ENCODE measurements at regions not wholly inside any gene's neighbourhood (a gene's known extent, or its start where the extent isn't known, plus 50 kb on each side); places are given as distances from the start of the nearest gene placed in this dataset.

- Histone ChIP-seq H3K27me3 (ENCODE audit: control insufficient read depth in 1 of 2, insufficient read depth in 2 of 2, low read length in 2 of 2) (no peaks in the 10 kb centered on the region), H3K9ac (ENCODE audit: low read depth in 1 of 2, low read length in 2 of 2) (no peak overlapping the region), H3K4me3 (ENCODE audit: low read depth in 1 of 2, low read length in 2 of 2) (no peak overlapping the region)
Observed at GRCh38 chr4:181137351-181137750, 1105.9 kb upstream of the TENM3 start.

DNA sequence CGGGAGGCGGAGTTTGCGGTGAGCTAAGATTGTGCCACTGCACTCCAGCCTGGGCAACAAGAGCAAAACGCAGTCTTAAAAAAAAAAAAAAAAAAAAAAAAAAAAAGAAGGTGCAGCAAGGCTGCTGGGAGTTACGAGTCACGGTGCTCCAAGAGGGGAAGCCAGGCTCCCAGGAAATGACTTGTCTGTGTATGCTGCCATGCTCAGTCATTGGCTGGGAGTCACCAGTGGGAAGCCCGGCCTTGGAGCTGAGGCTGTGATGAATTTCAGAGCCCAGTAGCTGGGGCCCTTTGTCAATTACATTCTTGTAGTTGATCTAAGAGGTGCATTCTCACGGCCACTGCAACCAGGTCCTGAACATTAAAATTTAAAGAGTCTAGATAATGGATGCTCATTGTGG is 1105.1 kb upstream of the TENM3 start:
- Histone ChIP-seq H3K9me3 (ENCODE audit: control insufficient read depth in 1 of 2, low read length in 2 of 2) (no peaks in the 10 kb centered on the region), H3K9ac (ENCODE audit: low read depth in 1 of 2, low read length in 2 of 2) (no peak overlapping the region), H3K27ac (ENCODE audit: low read depth, low read length) (no peak overlapping the region), H3K4me3 (ENCODE audit: low read depth in 1 of 2, low read length in 2 of 2) (no peak overlapping the region), H3K4me1 (ENCODE audit: control insufficient read depth in 1 of 2, insufficient read depth in 2 of 2, low read length in 2 of 2) (no peaks in the 10 kb centered on the region), H3K27me3 (ENCODE audit: control insufficient read depth in 1 of 2, insufficient read depth in 2 of 2, low read length in 2 of 2) (peaks cover 0 to 3% of the 10 kb centered on the region in 2 donors), H3K36me3 (ENCODE audit: control insufficient read depth in 1 of 2, insufficient read depth in 2 of 2, low read length in 2 of 2) (no peaks in the 10 kb centered on the region)

More at GRCh38 chr4:181137351-181137750, 1105.9 kb upstream of the TENM3 start:
- Histone ChIP-seq H3K9me3 (ENCODE audit: control insufficient read depth in 1 of 2, low read length in 2 of 2) (no peaks in the 10 kb centered on the region), H3K27ac (ENCODE audit: low read depth, low read length) (no peak overlapping the region), H3K36me3 (ENCODE audit: control insufficient read depth in 1 of 2, insufficient read depth in 2 of 2, low read length in 2 of 2) (no peaks in the 10 kb centered on the region), H3K4me1 (ENCODE audit: control insufficient read depth in 1 of 2, insufficient read depth in 2 of 2, low read length in 2 of 2) (no peaks in the 10 kb centered on the region)

GRCh38 chr4:181140037-181140603 is 1103.1 kb upstream of the TENM3 start:
- Histone ChIP-seq H3K9ac (ENCODE audit: low read depth in 1 of 2, low read length in 2 of 2) (no peak overlapping the region), H3K36me3 (ENCODE audit: control insufficient read depth in 1 of 2, insufficient read depth in 2 of 2, low read length in 2 of 2) (no peaks in the 10 kb centered on the region), H3K9me3 (ENCODE audit: control insufficient read depth in 1 of 2, low read length in 2 of 2) (no peaks in the 10 kb centered on the region), H3K4me3 (ENCODE audit: low read depth in 1 of 2, low read length in 2 of 2) (no peak overlapping the region), H3K4me1 (ENCODE audit: control insufficient read depth in 1 of 2, insufficient read depth in 2 of 2, low read length in 2 of 2) (no peaks in the 10 kb centered on the region), H3K27me3 (ENCODE audit: control insufficient read depth in 1 of 2, insufficient read depth in 2 of 2, low read length in 2 of 2) (peaks cover 0 to 3% of the 10 kb centered on the region in 2 donors), H3K27ac (ENCODE audit: low read depth, low read length) (no peak overlapping the region)

DNA sequence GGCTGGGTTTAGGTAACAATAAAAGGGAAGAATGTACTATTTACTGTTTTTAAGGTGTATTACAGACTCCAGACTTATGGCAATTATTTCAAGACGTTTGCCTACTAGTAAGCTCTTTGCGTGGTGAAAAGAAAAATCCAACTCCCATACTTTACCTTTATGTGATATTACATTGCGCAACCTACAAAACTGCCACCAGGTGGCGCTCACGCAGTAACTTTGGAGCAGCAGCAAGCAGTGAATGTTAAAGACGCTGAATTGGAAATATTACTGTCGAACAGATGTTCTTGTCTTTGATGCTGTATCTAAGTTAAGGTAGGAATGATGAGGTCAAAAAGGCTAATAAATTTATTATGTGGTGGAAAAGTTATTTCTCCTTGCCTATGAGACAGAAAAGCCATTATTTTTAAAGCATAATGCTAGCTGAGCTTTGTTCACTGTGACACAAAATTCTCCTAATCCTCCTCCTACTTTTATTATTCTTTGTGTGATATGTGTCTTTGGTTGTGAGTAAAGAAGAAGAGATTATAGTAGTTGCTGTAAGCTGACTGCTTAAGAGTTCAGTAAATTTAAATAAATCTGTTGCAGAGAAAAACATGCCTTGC is 1099.8 kb upstream of the TENM3 start:
- Histone ChIP-seq H3K9me3 (ENCODE audit: control insufficient read depth in 1 of 2, low read length in 2 of 2) (no peaks in the 10 kb centered on the region), H3K36me3 (ENCODE audit: control insufficient read depth in 1 of 2, insufficient read depth in 2 of 2, low read length in 2 of 2) (no peaks in the 10 kb centered on the region), H3K27ac (ENCODE audit: low read depth, low read length) (no peak overlapping the region), H3K27me3 (ENCODE audit: control insufficient read depth in 1 of 2, insufficient read depth in 2 of 2, low read length in 2 of 2) (peaks cover 0 to 3% of the 10 kb centered on the region in 2 donors), H3K4me1 (ENCODE audit: control insufficient read depth in 1 of 2, insufficient read depth in 2 of 2, low read length in 2 of 2) (no peaks in the 10 kb centered on the region), H3K4me3 (ENCODE audit: low read depth in 1 of 2, low read length in 2 of 2) (no peak overlapping the region), H3K9ac (ENCODE audit: low read depth in 1 of 2, low read length in 2 of 2) (no peak overlapping the region)

DNA sequence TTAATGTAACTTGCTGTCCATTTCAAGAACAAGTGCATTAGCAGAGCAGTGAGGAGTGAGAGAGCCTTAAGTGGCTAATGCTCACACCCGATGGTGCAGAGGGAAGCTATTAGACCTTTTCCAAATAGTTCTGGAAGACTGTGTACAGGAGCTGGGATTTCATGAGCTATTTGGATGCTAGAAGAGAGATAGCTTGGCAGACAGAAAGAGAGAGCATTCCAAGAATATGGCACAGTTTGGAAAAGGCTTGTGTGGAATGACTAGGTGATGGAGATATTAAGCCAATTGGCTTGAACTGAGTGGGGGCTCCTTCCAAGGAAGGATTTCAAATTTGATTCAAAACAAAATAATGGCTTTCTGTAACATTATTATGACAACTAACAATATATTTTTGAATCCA is 1097.2 kb upstream of the TENM3 start:
- Histone ChIP-seq H3K36me3 (ENCODE audit: control insufficient read depth in 1 of 2, insufficient read depth in 2 of 2, low read length in 2 of 2) (no peaks in the 10 kb centered on the region), H3K4me1 (ENCODE audit: control insufficient read depth in 1 of 2, insufficient read depth in 2 of 2, low read length in 2 of 2) (no peaks in the 10 kb centered on the region), H3K9me3 (ENCODE audit: control insufficient read depth in 1 of 2, low read length in 2 of 2) (no peaks in the 10 kb centered on the region), H3K27ac (ENCODE audit: low read depth, low read length) (no peak overlapping the region), H3K4me3 (ENCODE audit: low read depth in 1 of 2, low read length in 2 of 2) (no peak overlapping the region), H3K27me3 (ENCODE audit: control insufficient read depth in 1 of 2, insufficient read depth in 2 of 2, low read length in 2 of 2) (peaks cover 0 to 3% of the 10 kb centered on the region in 2 donors), H3K9ac (ENCODE audit: low read depth in 1 of 2, low read length in 2 of 2) (no peak overlapping the region)

DNA sequence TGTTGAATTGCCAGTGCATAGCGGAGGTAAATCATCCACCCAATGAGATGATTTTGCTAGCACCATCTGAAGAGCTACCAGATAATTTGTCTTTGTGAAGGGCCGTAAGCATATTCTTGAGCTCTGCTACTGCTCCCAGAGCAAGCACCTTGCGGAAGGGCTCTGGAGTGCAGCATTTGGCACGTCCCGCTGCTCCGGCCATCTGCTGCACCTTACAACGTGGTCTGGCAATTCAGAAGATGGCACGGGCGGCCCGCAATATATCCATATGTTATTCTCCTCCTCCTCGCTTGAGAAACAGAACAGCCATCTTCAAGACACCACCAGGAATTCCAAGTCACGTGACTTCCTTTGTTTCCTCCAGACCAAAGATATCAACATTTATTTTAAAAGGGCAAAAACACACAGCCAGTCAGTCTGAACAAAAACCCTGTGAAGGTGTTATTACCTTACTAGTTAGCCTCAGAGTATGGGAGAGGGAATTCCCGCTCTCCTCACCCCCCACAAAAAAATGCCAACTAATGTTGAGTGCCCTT is 1095.7 kb upstream of the TENM3 start:
- Histone ChIP-seq H3K27me3 (ENCODE audit: control insufficient read depth in 1 of 2, insufficient read depth in 2 of 2, low read length in 2 of 2) (peaks cover 0 to 3% of the 10 kb centered on the region in 2 donors), H3K36me3 (ENCODE audit: control insufficient read depth in 1 of 2, insufficient read depth in 2 of 2, low read length in 2 of 2) (no peaks in the 10 kb centered on the region), H3K4me1 (ENCODE audit: control insufficient read depth in 1 of 2, insufficient read depth in 2 of 2, low read length in 2 of 2) (no peaks in the 10 kb centered on the region), H3K9ac (ENCODE audit: low read depth in 1 of 2, low read length in 2 of 2) (no peak overlapping the region), H3K4me3 (ENCODE audit: low read depth in 1 of 2, low read length in 2 of 2) (no peak overlapping the region), H3K27ac (ENCODE audit: low read depth, low read length) (no peak overlapping the region), H3K9me3 (ENCODE audit: control insufficient read depth in 1 of 2, low read length in 2 of 2) (no peaks in the 10 kb centered on the region)

- H3K4me1 ChIP-seq (ENCODE audit: control insufficient read depth in 1 of 2, insufficient read depth in 2 of 2, low read length in 2 of 2): no peaks in the 10 kb centered on the region
- no peak overlapping the region for H3K9ac ChIP-seq (ENCODE audit: low read depth in 1 of 2, low read length in 2 of 2)
- no peaks in the 10 kb centered on the region for H3K27me3 ChIP-seq (ENCODE audit: control insufficient read depth in 1 of 2, insufficient read depth in 2 of 2, low read length in 2 of 2)
- no peak overlapping the region for H3K27ac ChIP-seq (ENCODE audit: low read depth, low read length)
- H3K9me3 ChIP-seq (ENCODE audit: control insufficient read depth in 1 of 2, low read length in 2 of 2): no peaks in the 10 kb centered on the region
- no peaks in the 10 kb centered on the region for H3K36me3 ChIP-seq (ENCODE audit: control insufficient read depth in 1 of 2, insufficient read depth in 2 of 2, low read length in 2 of 2)
- H3K4me3 ChIP-seq (ENCODE audit: low read depth in 1 of 2, low read length in 2 of 2): no peak overlapping the region
Observed at GRCh38 chr4:181148470-181148869, 1094.7 kb upstream of the TENM3 start.

DNA sequence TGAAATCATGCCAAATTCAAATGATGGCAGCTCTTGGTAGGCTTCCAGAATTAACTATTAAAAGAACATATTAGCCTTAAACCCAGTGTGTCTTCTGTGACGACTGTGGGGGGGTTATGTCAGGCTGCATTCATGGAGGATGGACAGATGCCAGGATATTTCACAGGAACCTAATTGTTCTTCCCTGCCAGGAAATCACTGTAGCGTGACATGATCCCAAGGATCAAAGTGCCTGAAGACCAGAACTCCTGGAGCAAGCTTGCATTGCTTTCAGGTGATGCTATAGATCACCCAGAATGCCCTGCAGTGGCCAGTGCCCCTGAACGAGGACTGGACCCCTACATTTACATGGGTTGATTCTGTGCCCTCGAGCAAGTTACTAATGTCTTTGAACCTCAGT is 1093.0 kb upstream of the TENM3 start:
- Histone ChIP-seq H3K9me3 (ENCODE audit: control insufficient read depth in 1 of 2, low read length in 2 of 2) (no peaks in the 10 kb centered on the region), H3K36me3 (ENCODE audit: control insufficient read depth in 1 of 2, insufficient read depth in 2 of 2, low read length in 2 of 2) (no peaks in the 10 kb centered on the region), H3K4me3 (ENCODE audit: low read depth in 1 of 2, low read length in 2 of 2) (no peak overlapping the region), H3K27ac (ENCODE audit: low read depth, low read length) (no peak overlapping the region), H3K4me1 (ENCODE audit: control insufficient read depth in 1 of 2, insufficient read depth in 2 of 2, low read length in 2 of 2) (no peaks in the 10 kb centered on the region), H3K27me3 (ENCODE audit: control insufficient read depth in 1 of 2, insufficient read depth in 2 of 2, low read length in 2 of 2) (no peaks in the 10 kb centered on the region), H3K9ac (ENCODE audit: low read depth in 1 of 2, low read length in 2 of 2) (no peak overlapping the region)

- H3K4me3 ChIP-seq (ENCODE audit: low read depth in 1 of 2, low read length in 2 of 2): no peak overlapping the region
- no peak overlapping the region for H3K9ac ChIP-seq (ENCODE audit: low read depth in 1 of 2, low read length in 2 of 2)
- no peaks in the 10 kb centered on the region for H3K27me3 ChIP-seq (ENCODE audit: control insufficient read depth in 1 of 2, insufficient read depth in 2 of 2, low read length in 2 of 2)
- H3K4me1 ChIP-seq (ENCODE audit: control insufficient read depth in 1 of 2, insufficient read depth in 2 of 2, low read length in 2 of 2): no peaks in the 10 kb centered on the region
- H3K27ac ChIP-seq (ENCODE audit: low read depth, low read length): no peak overlapping the region
- H3K9me3 ChIP-seq (ENCODE audit: control insufficient read depth in 1 of 2, low read length in 2 of 2): no peaks in the 10 kb centered on the region
- H3K36me3 ChIP-seq (ENCODE audit: control insufficient read depth in 1 of 2, insufficient read depth in 2 of 2, low read length in 2 of 2): no peaks in the 10 kb centered on the region
Observed at GRCh38 chr4:181151856-181152255, 1091.3 kb upstream of the TENM3 start.

DNA sequence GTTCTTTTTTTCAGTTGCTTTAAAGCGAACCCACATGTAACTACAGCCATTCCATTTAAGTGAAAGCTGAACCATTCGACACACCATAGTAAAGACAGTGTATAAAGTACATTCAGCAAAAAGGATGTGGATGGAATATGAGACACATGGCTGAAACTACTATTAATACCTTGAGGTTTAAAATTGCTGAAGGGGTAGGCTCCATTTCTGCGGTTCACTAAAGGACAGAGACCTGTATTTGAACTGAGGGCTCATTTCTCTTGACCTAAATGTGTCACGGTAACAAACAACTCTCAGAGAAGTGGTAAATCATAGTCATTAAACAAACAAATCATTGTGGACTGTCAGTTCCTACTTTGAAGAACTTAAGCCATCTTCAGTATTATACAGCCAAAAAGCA is 1085.6 kb upstream of the TENM3 start:
- no peaks in the 10 kb centered on the region for H3K4me1 ChIP-seq (ENCODE audit: control insufficient read depth in 1 of 2, insufficient read depth in 2 of 2, low read length in 2 of 2)
- H3K27me3 ChIP-seq (ENCODE audit: control insufficient read depth in 1 of 2, insufficient read depth in 2 of 2, low read length in 2 of 2): no peaks in the 10 kb centered on the region
- no peaks in the 10 kb centered on the region for H3K9me3 ChIP-seq (ENCODE audit: control insufficient read depth in 1 of 2, low read length in 2 of 2)
- no peak overlapping the region for H3K9ac ChIP-seq (ENCODE audit: low read depth in 1 of 2, low read length in 2 of 2)
- H3K4me3 ChIP-seq (ENCODE audit: low read depth in 1 of 2, low read length in 2 of 2): no peak overlapping the region
- no peak overlapping the region for H3K27ac ChIP-seq (ENCODE audit: low read depth, low read length)
- no peaks in the 10 kb centered on the region for H3K36me3 ChIP-seq (ENCODE audit: control insufficient read depth in 1 of 2, insufficient read depth in 2 of 2, low read length in 2 of 2)
